CMK (cell line): ENCODE measurements at regions not wholly inside any gene's neighbourhood (a gene's known extent, or its start where the extent isn't known, plus 50 kb on each side); places are given as distances from the start of the nearest gene placed in this dataset.

Experiments
- DNase-seq: peaks from one replicate; pipeline ENCODE4 v3.0.0-alpha.2; 2010; ENCODE audit warnings: low read depth

GRCh38 chr5:174596429-174596828 lies 128.0 kb upstream of the MSX2 start:
- no peak for DNase-seq

GRCh38 chr5:174599992-174600391 lies 124.4 kb upstream of the MSX2 start:
- DNase-seq: no peak

- no peak for DNase-seq
These were observed 122.4 kb upstream of the MSX2 start for GRCh38 chr5:174601946-174602345.

GRCh38 chr5:174606153-174606552 lies 118.2 kb upstream of the MSX2 start:
- DNase-seq: no peak

- DNase-seq: no peak
These were observed 117.7 kb upstream of the MSX2 start for GRCh38 chr5:174606646-174607045.

GRCh38 chr5:174607205-174607604 lies 117.2 kb upstream of the MSX2 start:
- no peak for DNase-seq

GRCh38 chr5:174607916-174608315 lies 116.5 kb upstream of the MSX2 start:
- DNase-seq: no peak

- DNase-seq: no peak
These were observed 115.7 kb upstream of the MSX2 start for GRCh38 chr5:174608631-174609097.

GRCh38 chr5:174609116-174609515 lies 115.3 kb upstream of the MSX2 start:
- DNase-seq: no peak

GRCh38 chr5:174610968-174611367 lies 113.4 kb upstream of the MSX2 start:
- no peak for DNase-seq

GRCh38 chr5:174612686-174613085 lies 111.7 kb upstream of the MSX2 start:
- no peak for DNase-seq

GRCh38 chr5:174614500-174615135 lies 109.8 kb upstream of the MSX2 start:
- no peak for DNase-seq

- DNase-seq: no peak
These were observed 108.3 kb upstream of the MSX2 start for GRCh38 chr5:174616036-174616435.

- DNase-seq: no peak
These were observed 107.1 kb upstream of the MSX2 start for GRCh38 chr5:174617285-174617684.

- no peak for DNase-seq
These were observed 106.5 kb upstream of the MSX2 start for GRCh38 chr5:174617910-174618309.

- DNase-seq: no peak
These were observed 105.8 kb upstream of the MSX2 start for GRCh38 chr5:174618589-174618988.

- no peak for DNase-seq
These were observed 102.3 kb upstream of the MSX2 start for GRCh38 chr5:174622067-174622466.

- DNase-seq: no peak
These were observed 101.4 kb upstream of the MSX2 start for GRCh38 chr5:174623018-174623417.

GRCh38 chr5:174623433-174624019 lies 100.9 kb upstream of the MSX2 start:
- no peak for DNase-seq

- no peak for DNase-seq
These were observed 99.5 kb upstream of the MSX2 start for GRCh38 chr5:174624733-174625522.

- no peak for DNase-seq
These were observed 98.6 kb upstream of the MSX2 start for GRCh38 chr5:174625591-174626350.

- DNase-seq: no peak
These were observed 97.9 kb upstream of the MSX2 start for GRCh38 chr5:174626369-174626920.
